ENCODE measurements at regions not wholly inside any gene's neighbourhood (a gene's known extent, or its start where the extent isn't known, plus 50 kb on each side); places are given as distances from the start of the nearest gene placed in this dataset.

- TF ChIP-seq CTCF (IDR thresholded peaks at IDR 0.05; ENCODE audit: borderline replicate concordance, extremely low read depth, low read length, poor library complexity, severe bottlenecking) (no peak), EZH2 (IDR thresholded peaks at IDR 0.05; ENCODE audit: borderline replicate concordance, low read depth, low read length, severe bottlenecking) (no peak)
These were observed 606.0 kb upstream of the PITX2 start for GRCh38 chr4:111228874-111229273.

Measured in DND-41 (cell line).